Testis (tissue), 2 donors: ENCODE measurements at regions not wholly inside any gene's neighbourhood (a gene's known extent, or its start where the extent isn't known, plus 50 kb on each side); places are given as distances from the start of the nearest gene placed in this dataset.

Source experiments
- DNase-seq: peaks from one replicate; pipeline ENCODE4 v3.0.0-alpha.2; 2019
- H3K27ac ChIP-seq, 2 donors: fragments of 200-600 bp; sonication (generic); one replicate each; pipeline ENCODE4 v1.5.1; 2019
- H3K27me3 ChIP-seq: fragments of 200-600 bp; sonication (generic); one replicate; pipeline ENCODE4 v1.5.1; 2019
- H3K36me3 ChIP-seq: fragments of 200-600 bp; sonication (generic); one replicate; pipeline ENCODE4 v1.5.1; 2017; ENCODE audit warnings: low read depth; ENCODE audit errors: missing control alignments
- H3K4me1 ChIP-seq: fragments of 200-600 bp; sonication (generic); one replicate; pipeline ENCODE4 v1.5.1; 2019
- H3K4me3 ChIP-seq, 2 donors: fragments of 200-600 bp; sonication (generic); one replicate each; pipeline ENCODE4 v1.5.1; 2017 to 2019
- H3K9me3 ChIP-seq: fragments of 200-600 bp; sonication (generic); one replicate; pipeline ENCODE4 v1.5.1; 2017
- POLR2A ChIP-seq: fragments of 450-650 bp; IDR thresholded peaks from one replicate; pipeline ENCODE4 v1.6.1; 2017; ENCODE audit warnings: antibody characterized with exemption, mild to moderate bottlenecking, moderate library complexity
- WGBS, 2 donors: methylation state at CpG; one replicate each; pipeline ENCODE4 v1.1.5; 2018; 5-methylcytosine and 5-hydroxymethylcytosine counted together
- intact Hi-C: fragments of 100-400 bp; cut with DNase I; formaldehyde crosslinking; loops from one replicate; pipeline ENCODE4 v1.15.1; 2023; ENCODE audit warnings: low total_unique reads
- TF ChIP-seq, protein P1 (sequence below), 3 experiments: fragments of 450-650 bp in 2 of 3; fragments of 200-600 bp in 1 of 3; sonication (generic) in 1 of 3; IDR thresholded peaks; one replicate each; pipeline ENCODE4 v1.5.1; 2016 to 2019; ENCODE audit warnings: antibody characterized with exemption in 3 of 3, mild to moderate bottlenecking in 2 of 3, moderate library complexity in 1 of 3

DNA sequence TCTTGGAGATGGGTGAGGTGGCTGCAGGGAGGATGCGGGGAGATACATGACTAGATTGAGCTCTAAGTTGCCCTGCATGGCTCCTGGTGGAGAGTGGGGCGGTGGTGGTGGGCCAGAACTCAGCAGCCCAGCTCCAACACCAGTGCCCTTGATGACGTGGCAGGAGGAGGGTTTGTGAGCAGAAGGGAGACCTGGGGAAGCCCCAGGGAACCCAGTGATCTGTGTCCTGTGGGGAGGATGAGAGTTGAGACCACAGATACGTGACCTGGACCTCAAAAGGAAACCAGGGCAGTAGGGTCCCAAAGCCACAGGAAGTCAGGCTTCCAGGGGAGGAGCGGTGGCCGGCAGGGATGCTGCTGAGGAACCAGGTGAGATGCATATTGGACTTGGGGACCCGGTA lies 989.1 kb upstream of the TMEM132C start:
- WGBS, 2 donors = 74 to 84% methylated on average over 7 of the region's 7 CpGs
- H3K4me1 ChIP-seq = no peaks in the 10 kb centered on the region
- no peaks in the 10 kb centered on the region for H3K36me3 ChIP-seq
- DNase-seq = no peak
- H3K9me3 ChIP-seq = no peaks in the 10 kb centered on the region
- no peak for TF ChIP-seq POLR2A
- TF ChIP-seq, protein P1, sequence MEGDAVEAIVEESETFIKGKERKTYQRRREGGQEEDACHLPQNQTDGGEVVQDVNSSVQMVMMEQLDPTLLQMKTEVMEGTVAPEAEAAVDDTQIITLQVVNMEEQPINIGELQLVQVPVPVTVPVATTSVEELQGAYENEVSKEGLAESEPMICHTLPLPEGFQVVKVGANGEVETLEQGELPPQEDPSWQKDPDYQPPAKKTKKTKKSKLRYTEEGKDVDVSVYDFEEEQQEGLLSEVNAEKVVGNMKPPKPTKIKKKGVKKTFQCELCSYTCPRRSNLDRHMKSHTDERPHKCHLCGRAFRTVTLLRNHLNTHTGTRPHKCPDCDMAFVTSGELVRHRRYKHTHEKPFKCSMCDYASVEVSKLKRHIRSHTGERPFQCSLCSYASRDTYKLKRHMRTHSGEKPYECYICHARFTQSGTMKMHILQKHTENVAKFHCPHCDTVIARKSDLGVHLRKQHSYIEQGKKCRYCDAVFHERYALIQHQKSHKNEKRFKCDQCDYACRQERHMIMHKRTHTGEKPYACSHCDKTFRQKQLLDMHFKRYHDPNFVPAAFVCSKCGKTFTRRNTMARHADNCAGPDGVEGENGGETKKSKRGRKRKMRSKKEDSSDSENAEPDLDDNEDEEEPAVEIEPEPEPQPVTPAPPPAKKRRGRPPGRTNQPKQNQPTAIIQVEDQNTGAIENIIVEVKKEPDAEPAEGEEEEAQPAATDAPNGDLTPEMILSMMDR (IDR thresholded peaks at IDR 0.05) = no peak
- H3K27me3 ChIP-seq = no peaks in the 10 kb centered on the region
- H3K27ac ChIP-seq = no peak overlapping the region
- H3K4me3 ChIP-seq = no peak overlapping the region
- intact Hi-C loops = no loop called here

- 87 to 100% methylated on average over 3 of the region's 3 CpGs for WGBS, 2 donors
- no peaks in the 10 kb centered on the region for H3K36me3 ChIP-seq
- no peaks in the 10 kb centered on the region for H3K9me3 ChIP-seq
- DNase-seq = no peak
- intact Hi-C loops = no loop called here
- no peaks in the 10 kb centered on the region for H3K4me1 ChIP-seq
- no peaks in the 10 kb centered on the region for H3K27me3 ChIP-seq
- no peak overlapping the region for H3K27ac ChIP-seq
- no peak overlapping the region for H3K4me3 ChIP-seq
- no peak for TF ChIP-seq POLR2A
- TF ChIP-seq, protein P1 (IDR thresholded peaks at IDR 0.05) = no peak
Measured at GRCh38 chr12:127278351-127278750, 988.6 kb upstream of the TMEM132C start.

GRCh38 chr12:127280393-127281275 lies 986.3 kb upstream of the TMEM132C start:
- no peak overlapping the region for H3K27ac ChIP-seq
- H3K36me3 ChIP-seq = no peaks in the 10 kb centered on the region
- H3K27me3 ChIP-seq = no peaks in the 10 kb centered on the region
- WGBS, 2 donors = 14 to 17% methylated on average over 34 to 36 of the region's 43 CpGs
- H3K4me3 ChIP-seq = no peak overlapping the region
- intact Hi-C loops = no loop called here
- H3K9me3 ChIP-seq = no peaks in the 10 kb centered on the region
- no peaks in the 10 kb centered on the region for H3K4me1 ChIP-seq
- peak; percentile 82 for DNase-seq
- TF ChIP-seq POLR2A = no peak
- TF ChIP-seq, protein P1 (IDR thresholded peaks at IDR 0.05) = peak; percentile 71 to 94 (median 87)

GRCh38 chr12:127282786-127283565 lies 984.0 kb upstream of the TMEM132C start:
- no peaks in the 10 kb centered on the region for H3K4me1 ChIP-seq
- intact Hi-C loops = no loop called here
- H3K27me3 ChIP-seq = no peaks in the 10 kb centered on the region
- H3K9me3 ChIP-seq = no peaks in the 10 kb centered on the region
- TF ChIP-seq, protein P1 (IDR thresholded peaks at IDR 0.05) = no peak
- TF ChIP-seq POLR2A = no peak
- 85% methylated on average over 7 of the region's 7 CpGs for WGBS, 2 donors
- no peak overlapping the region for H3K27ac ChIP-seq
- no peaks in the 10 kb centered on the region for H3K36me3 ChIP-seq
- H3K4me3 ChIP-seq = no peak overlapping the region
- no peak for DNase-seq
